Right hindlimb (tissue), 1 donor: ENCODE measurements at regions not wholly inside any gene's neighbourhood (a gene's known extent, or its start where the extent isn't known, plus 50 kb on each side); places are given as distances from the start of the nearest gene placed in this dataset.
"Not testable (repeated sequence)": the region's sequence is repeated elsewhere in the genome, so short reads cannot be mapped to it uniquely, and the experiment has no call there.

Experiments used
- DNase-seq: peaks from one replicate; pipeline ENCODE4 v3.0.0-alpha.2; 2018

GRCh38 chr2:100704711-100705110 lies 115.2 kb upstream of the NPAS2 start:
- DNase-seq: no peak

- no peak for DNase-seq
Observed at GRCh38 chr2:100707016-100707947, 112.7 kb upstream of the NPAS2 start.

- DNase-seq: no peak
Observed at GRCh38 chr2:100708333-100708732, 111.6 kb upstream of the NPAS2 start.

- DNase-seq: no peak
Observed at GRCh38 chr2:100713106-100713505, 106.8 kb upstream of the NPAS2 start.

- DNase-seq: not testable (repeated sequence)
Observed at GRCh38 chr2:100714396-100715010, 105.4 kb upstream of the NPAS2 start.

- DNase-seq: not testable (repeated sequence)
Observed at GRCh38 chr2:100715861-100716260, 104.1 kb upstream of the NPAS2 start.

- DNase-seq: no peak
Observed at GRCh38 chr2:100716581-100716980, 103.4 kb upstream of the NPAS2 start.

GRCh38 chr2:100718065-100718629 lies 101.8 kb upstream of the NPAS2 start:
- DNase-seq: no peak

- no peak for DNase-seq
Observed at GRCh38 chr2:100720445-100720844, 99.5 kb upstream of the NPAS2 start.

GRCh38 chr2:100721693-100722092 lies 98.2 kb upstream of the NPAS2 start:
- no peak for DNase-seq

GRCh38 chr2:100722125-100722524 lies 97.8 kb upstream of the NPAS2 start:
- no peak for DNase-seq

GRCh38 chr2:100726866-100727265 lies 93.1 kb upstream of the NPAS2 start:
- DNase-seq: no peak

- peak; percentile 48 for DNase-seq
Observed at GRCh38 chr2:100730290-100730868, 89.6 kb upstream of the NPAS2 start.

- DNase-seq: no peak
Observed at GRCh38 chr2:100731535-100731981, 88.4 kb upstream of the NPAS2 start.

GRCh38 chr2:100733391-100734187 lies 86.3 kb upstream of the NPAS2 start:
- no peak for DNase-seq

- no peak for DNase-seq
Observed at GRCh38 chr2:100736121-100736915, 83.6 kb upstream of the NPAS2 start.

GRCh38 chr2:100739735-100740432 lies 80.1 kb upstream of the NPAS2 start:
- DNase-seq: no peak

GRCh38 chr2:100741880-100742276 lies 78.1 kb upstream of the NPAS2 start:
- DNase-seq: no peak

GRCh38 chr2:100742277-100743254 lies 77.4 kb upstream of the NPAS2 start:
- DNase-seq: peak; percentile 86

- peak; percentile 65 for DNase-seq
Observed at GRCh38 chr2:100743741-100744140, 76.2 kb upstream of the NPAS2 start.
